ENCODE measurements at regions not wholly inside any gene's neighbourhood (a gene's known extent, or its start where the extent isn't known, plus 50 kb on each side); places are given as distances from the start of the nearest gene placed in this dataset.

DNA sequence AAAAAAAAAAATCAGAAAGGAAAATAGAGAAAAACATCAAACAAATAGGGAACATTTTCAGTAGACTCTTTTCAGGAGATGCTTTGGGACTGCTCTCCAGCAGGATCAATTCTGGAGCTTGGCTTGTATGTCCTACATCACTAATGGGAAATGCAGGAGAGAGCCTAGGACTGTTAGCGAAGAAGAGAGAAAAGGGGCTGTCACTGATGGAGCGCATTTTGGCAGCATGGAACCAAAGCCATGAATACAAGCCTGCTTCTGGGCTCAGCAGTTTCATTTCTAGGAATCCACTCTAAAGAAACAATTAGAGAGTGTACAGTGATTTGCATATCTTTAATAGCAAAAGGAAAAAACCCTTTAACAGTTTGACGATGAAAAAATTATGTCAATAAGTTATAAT is 203.9 kb downstream of the NUFIP1 start:
- TF ChIP-seq CTCF (IDR thresholded peaks at IDR 0.05) (no peak), POLR2A (IDR thresholded peaks at IDR 0.05) (no peak)

Measured in thyroid gland (tissue), 4 donors.